ENCODE measurements at regions not wholly inside any gene's neighbourhood (a gene's known extent, or its start where the extent isn't known, plus 50 kb on each side); places are given as distances from the start of the nearest gene placed in this dataset.

DNA sequence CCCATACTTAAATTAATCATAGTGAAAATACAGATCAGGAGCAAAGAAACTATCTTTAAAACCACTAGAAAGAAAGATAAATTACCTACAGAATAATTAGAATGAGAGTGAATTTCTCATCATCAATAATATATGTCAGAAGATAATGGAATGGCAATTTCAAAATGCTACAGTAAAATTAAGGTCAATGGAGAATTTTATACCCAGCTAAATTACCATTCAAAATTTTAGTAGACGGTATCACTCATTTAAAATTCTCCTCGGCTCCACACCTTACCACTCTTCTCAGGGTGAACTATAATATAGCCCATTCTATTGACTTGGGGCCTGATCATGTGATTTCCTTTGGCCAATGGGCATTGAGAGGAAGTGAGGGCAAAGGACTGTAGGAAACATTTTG, 192.5 kb upstream of the TCERG1L start:
- Histone ChIP-seq H3K4me3 (replicated peaks in 1 of 3; ENCODE audit: insufficient read depth in 1 of 3, low read depth in 1 of 3, low read length in 3 of 3) (no peak overlapping the region), H3K4me2 (ENCODE audit: insufficient read depth, low read length) (no peak overlapping the region), H3K9ac (replicated peaks; ENCODE audit: extremely low read depth, insufficient read depth, low read length) (no peak overlapping the region), H3K9me3 (replicated peaks; ENCODE audit: control insufficient read depth, insufficient read depth, low read length) (no peaks in the 10 kb centered on the region), H3K27ac (ENCODE audit: insufficient read depth, low read depth, low read length) (no peak overlapping the region), H2AFZ (ENCODE audit: low read depth, low read length) (no peak overlapping the region), H3K4me1 (ENCODE audit: control insufficient read depth, extremely low read depth, insufficient read depth, low read length) (no peaks in the 10 kb centered on the region), H3K9me1 (replicated peaks; ENCODE audit: control insufficient read depth, extremely low read depth, insufficient read depth, low read length) (no peaks in the 10 kb centered on the region), H3K27me3 (ENCODE audit: control insufficient read depth in 2 of 2, insufficient read depth in 2 of 2, low read length in 2 of 2) (no peaks in the 10 kb centered on the region), H3K36me3 (ENCODE audit: control insufficient read depth in 2 of 2, extremely low read depth in 1 of 2, insufficient read depth in 2 of 2, low read length in 2 of 2) (no peaks in the 10 kb centered on the region), H3K79me2 (ENCODE audit: control insufficient read depth, insufficient read depth, low read length) (no peaks in the 10 kb centered on the region), H4K20me1 (replicated peaks; ENCODE audit: control insufficient read depth, extremely low read depth, insufficient read depth, low read length) (no peaks in the 10 kb centered on the region)
- no peak for TF ChIP-seq FOS (IDR thresholded peaks at IDR 0.05; ENCODE audit: borderline replicate concordance, insufficient read depth, low read length)
- TF ChIP-seq, protein P1, sequence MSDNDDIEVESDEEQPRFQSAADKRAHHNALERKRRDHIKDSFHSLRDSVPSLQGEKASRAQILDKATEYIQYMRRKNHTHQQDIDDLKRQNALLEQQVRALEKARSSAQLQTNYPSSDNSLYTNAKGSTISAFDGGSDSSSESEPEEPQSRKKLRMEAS (IDR thresholded peaks at IDR 0.05; ENCODE audit: insufficient read depth, insufficient read length) = no peak
- TF ChIP-seq JUN (IDR thresholded peaks at IDR 0.05; ENCODE audit: borderline replicate concordance, insufficient read depth, insufficient read length, low read depth) = no peak
- TF ChIP-seq MYC (IDR thresholded peaks at IDR 0.05; ENCODE audit: low read depth, low read length) = no peak
- no peak for TF ChIP-seq POLR2A (IDR thresholded peaks at IDR 0.05; ENCODE audit: low read depth, low read length)
- no peak for TF ChIP-seq POLR2AphosphoS5 (IDR thresholded peaks at IDR 0.05; ENCODE audit: insufficient read depth, low read depth, low read length)
- TF ChIP-seq EZH2 (IDR thresholded peaks at IDR 0.05; ENCODE audit: borderline replicate concordance, low read depth, low read length, severe bottlenecking) = no peak
- TF ChIP-seq, protein P2, sequence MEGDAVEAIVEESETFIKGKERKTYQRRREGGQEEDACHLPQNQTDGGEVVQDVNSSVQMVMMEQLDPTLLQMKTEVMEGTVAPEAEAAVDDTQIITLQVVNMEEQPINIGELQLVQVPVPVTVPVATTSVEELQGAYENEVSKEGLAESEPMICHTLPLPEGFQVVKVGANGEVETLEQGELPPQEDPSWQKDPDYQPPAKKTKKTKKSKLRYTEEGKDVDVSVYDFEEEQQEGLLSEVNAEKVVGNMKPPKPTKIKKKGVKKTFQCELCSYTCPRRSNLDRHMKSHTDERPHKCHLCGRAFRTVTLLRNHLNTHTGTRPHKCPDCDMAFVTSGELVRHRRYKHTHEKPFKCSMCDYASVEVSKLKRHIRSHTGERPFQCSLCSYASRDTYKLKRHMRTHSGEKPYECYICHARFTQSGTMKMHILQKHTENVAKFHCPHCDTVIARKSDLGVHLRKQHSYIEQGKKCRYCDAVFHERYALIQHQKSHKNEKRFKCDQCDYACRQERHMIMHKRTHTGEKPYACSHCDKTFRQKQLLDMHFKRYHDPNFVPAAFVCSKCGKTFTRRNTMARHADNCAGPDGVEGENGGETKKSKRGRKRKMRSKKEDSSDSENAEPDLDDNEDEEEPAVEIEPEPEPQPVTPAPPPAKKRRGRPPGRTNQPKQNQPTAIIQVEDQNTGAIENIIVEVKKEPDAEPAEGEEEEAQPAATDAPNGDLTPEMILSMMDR (IDR thresholded peaks at IDR 0.05; ENCODE audit: extremely low read depth in 1 of 2, insufficient read depth in 1 of 2, low read depth in 1 of 2, low read length in 2 of 2) = no peak
- ChIA-PET POLR2A (no interaction called here), CTCF (no interaction called here)
- dilution Hi-C loops (cut with MboI; ENCODE audit: extremely low pct_ligation_motif_present, low sequenced_read_pairs) = no loop called here
- no peak for FAIRE-seq
- BruUV-seq (replicated peaks) = no TSS peak
- intact Hi-C loops (cut with micrococcal nuclease) = no loop called here
- no peak for DNase-seq (ENCODE audit: low read depth, low spot score)
